ENCODE measurements at regions not wholly inside any gene's neighbourhood (a gene's known extent, or its start where the extent isn't known, plus 50 kb on each side); places are given as distances from the start of the nearest gene placed in this dataset.

- no peak for TF ChIP-seq POLR2A (IDR thresholded peaks at IDR 0.05; ENCODE audit: extremely low read depth, insufficient read length)
- no peak for TF ChIP-seq CTCF (IDR thresholded peaks at IDR 0.05; ENCODE audit: low read depth, low read length)
Measured at GRCh38 chr13:31038834-31039552, 106.5 kb downstream of the TEX26 start.
